ENCODE measurements at regions not wholly inside any gene's neighbourhood (a gene's known extent, or its start where the extent isn't known, plus 50 kb on each side); places are given as distances from the start of the nearest gene placed in this dataset.
"Not testable (repeated sequence)": the region's sequence is repeated elsewhere in the genome, so short reads cannot be mapped to it uniquely, and the experiment has no call there.

- H3K4me3 ChIP-seq (ENCODE audit: low read depth, low read length) = no peak overlapping the region
- DNase-seq (ENCODE audit: low read depth) = no peak
- no peak for TF ChIP-seq CTCF (IDR thresholded peaks at IDR 0.05; ENCODE audit: control insufficient read depth, extremely low read depth, insufficient read depth)
Observed at GRCh38 chr4:62495032-62495431, 1294.9 kb downstream of the ADGRL3 start.

GRCh38 chr4:62491756-62492155 is 1291.6 kb downstream of the ADGRL3 start:
- not testable (repeated sequence) for H3K4me3 ChIP-seq (ENCODE audit: low read depth, low read length); DNase-seq (ENCODE audit: low read depth)

GRCh38 chr4:62490635-62491034 is 1290.5 kb downstream of the ADGRL3 start:
- DNase-seq (ENCODE audit: low read depth) = no peak
- H3K4me3 ChIP-seq (ENCODE audit: low read depth, low read length) = no peak overlapping the region
- no peak for TF ChIP-seq CTCF (IDR thresholded peaks at IDR 0.05; ENCODE audit: control insufficient read depth, extremely low read depth, insufficient read depth)

- H3K4me3 ChIP-seq (ENCODE audit: low read depth, low read length) = no peak overlapping the region
- no peak for TF ChIP-seq CTCF (IDR thresholded peaks at IDR 0.05; ENCODE audit: control insufficient read depth, extremely low read depth, insufficient read depth)
- DNase-seq (ENCODE audit: low read depth) = no peak
Observed at GRCh38 chr4:62487016-62487415, 1286.9 kb downstream of the ADGRL3 start.

GRCh38 chr4:62484357-62484756 is 1284.2 kb downstream of the ADGRL3 start:
- H3K4me3 ChIP-seq (ENCODE audit: low read depth, low read length) = no peak overlapping the region
- no peak for TF ChIP-seq CTCF (IDR thresholded peaks at IDR 0.05; ENCODE audit: control insufficient read depth, extremely low read depth, insufficient read depth)
- DNase-seq (ENCODE audit: low read depth) = no peak

- no peak for DNase-seq (ENCODE audit: low read depth)
- TF ChIP-seq CTCF (IDR thresholded peaks at IDR 0.05; ENCODE audit: control insufficient read depth, extremely low read depth, insufficient read depth) = no peak
- H3K4me3 ChIP-seq (ENCODE audit: low read depth, low read length) = no peak overlapping the region
Observed at GRCh38 chr4:62482355-62482754, 1282.2 kb downstream of the ADGRL3 start.

- no peak for DNase-seq (ENCODE audit: low read depth)
- no peak overlapping the region for H3K4me3 ChIP-seq (ENCODE audit: low read depth, low read length)
- no peak for TF ChIP-seq CTCF (IDR thresholded peaks at IDR 0.05; ENCODE audit: control insufficient read depth, extremely low read depth, insufficient read depth)
Observed at GRCh38 chr4:62475596-62475995, 1275.5 kb downstream of the ADGRL3 start.

GRCh38 chr4:62474802-62475201 is 1274.7 kb downstream of the ADGRL3 start:
- no peak overlapping the region for H3K4me3 ChIP-seq (ENCODE audit: low read depth, low read length)
- no peak for DNase-seq (ENCODE audit: low read depth)
- no peak for TF ChIP-seq CTCF (IDR thresholded peaks at IDR 0.05; ENCODE audit: control insufficient read depth, extremely low read depth, insufficient read depth)
